ENCODE measurements at regions not wholly inside any gene's neighbourhood (a gene's known extent, or its start where the extent isn't known, plus 50 kb on each side); places are given as distances from the start of the nearest gene placed in this dataset.

- Histone ChIP-seq H3K4me1 (no peaks in the 10 kb centered on the region), H3K9me3 (no peaks in the 10 kb centered on the region), H3K36me3 (no peaks in the 10 kb centered on the region), H3K4me3 (no peak overlapping the region), H3K27ac (no peak overlapping the region), H3K27me3 (no peaks in the 10 kb centered on the region)
- DNase-seq, result no peak
- TF ChIP-seq POLR2A (IDR thresholded peaks at IDR 0.05), result no peak
- TF ChIP-seq, protein P1, sequence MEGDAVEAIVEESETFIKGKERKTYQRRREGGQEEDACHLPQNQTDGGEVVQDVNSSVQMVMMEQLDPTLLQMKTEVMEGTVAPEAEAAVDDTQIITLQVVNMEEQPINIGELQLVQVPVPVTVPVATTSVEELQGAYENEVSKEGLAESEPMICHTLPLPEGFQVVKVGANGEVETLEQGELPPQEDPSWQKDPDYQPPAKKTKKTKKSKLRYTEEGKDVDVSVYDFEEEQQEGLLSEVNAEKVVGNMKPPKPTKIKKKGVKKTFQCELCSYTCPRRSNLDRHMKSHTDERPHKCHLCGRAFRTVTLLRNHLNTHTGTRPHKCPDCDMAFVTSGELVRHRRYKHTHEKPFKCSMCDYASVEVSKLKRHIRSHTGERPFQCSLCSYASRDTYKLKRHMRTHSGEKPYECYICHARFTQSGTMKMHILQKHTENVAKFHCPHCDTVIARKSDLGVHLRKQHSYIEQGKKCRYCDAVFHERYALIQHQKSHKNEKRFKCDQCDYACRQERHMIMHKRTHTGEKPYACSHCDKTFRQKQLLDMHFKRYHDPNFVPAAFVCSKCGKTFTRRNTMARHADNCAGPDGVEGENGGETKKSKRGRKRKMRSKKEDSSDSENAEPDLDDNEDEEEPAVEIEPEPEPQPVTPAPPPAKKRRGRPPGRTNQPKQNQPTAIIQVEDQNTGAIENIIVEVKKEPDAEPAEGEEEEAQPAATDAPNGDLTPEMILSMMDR (IDR thresholded peaks at IDR 0.05), result no peak
- intact Hi-C loops (cut with DNase I; ENCODE audit: low total_unique reads), result no loop called here
These were observed 921.1 kb downstream of the SOCS6 start for GRCh38 chr18:71209944-71210343.

GRCh38 chr18:71194438-71194837 lies 905.6 kb downstream of the SOCS6 start:
- no peaks in the 10 kb centered on the region for H3K9me3 ChIP-seq
- TF ChIP-seq, protein P1 (IDR thresholded peaks at IDR 0.05), result no peak
- TF ChIP-seq POLR2A (IDR thresholded peaks at IDR 0.05), result no peak
- intact Hi-C loops (cut with DNase I; ENCODE audit: low total_unique reads), result no loop called here
- no peaks in the 10 kb centered on the region for H3K36me3 ChIP-seq
- H3K27ac ChIP-seq, result no peak overlapping the region
- H3K27me3 ChIP-seq, result no peaks in the 10 kb centered on the region
- no peaks in the 10 kb centered on the region for H3K4me1 ChIP-seq
- DNase-seq, result no peak
- no peak overlapping the region for H3K4me3 ChIP-seq

DNA sequence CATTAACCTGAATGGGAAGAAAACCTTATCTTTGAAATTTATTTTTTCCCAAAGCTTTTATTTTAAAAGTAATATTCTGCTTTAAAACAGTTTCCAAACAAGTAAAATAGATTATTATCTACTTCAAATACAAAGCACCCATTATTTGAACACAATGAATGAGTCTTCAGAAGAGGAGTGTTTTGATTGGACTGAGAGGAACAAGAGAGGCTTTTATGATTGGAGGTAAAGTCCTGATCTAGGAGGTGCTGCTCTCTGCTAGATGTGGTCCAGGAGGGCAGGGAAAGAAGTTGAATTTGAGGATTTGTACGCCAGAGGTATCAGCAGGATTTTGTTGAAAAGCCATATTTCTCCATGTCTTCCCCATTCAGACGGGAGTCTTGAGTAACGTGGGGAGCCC lies 900.7 kb downstream of the SOCS6 start:
- H3K27me3 ChIP-seq, result no peaks in the 10 kb centered on the region
- TF ChIP-seq POLR2A (IDR thresholded peaks at IDR 0.05), result no peak
- TF ChIP-seq, protein P1 (IDR thresholded peaks at IDR 0.05), result no peak

GRCh38 chr18:71168557-71169145 lies 879.8 kb downstream of the SOCS6 start:
- Histone ChIP-seq H3K36me3 (no peaks in the 10 kb centered on the region), H3K4me3 (no peak overlapping the region), H3K9me3 (no peaks in the 10 kb centered on the region), H3K27ac (no peak overlapping the region), H3K4me1 (no peaks in the 10 kb centered on the region), H3K27me3 (peaks cover 0 to 4% of the 10 kb centered on the region in 2 donors)
- intact Hi-C loops (cut with DNase I; ENCODE audit: low total_unique reads), result no loop called here
- TF ChIP-seq, protein P1 (IDR thresholded peaks at IDR 0.05), result no peak
- no peak for DNase-seq

More for the DNA sequence above, 900.7 kb downstream of the SOCS6 start:
- H3K4me3 ChIP-seq, result no peak overlapping the region
- no peaks in the 10 kb centered on the region for H3K9me3 ChIP-seq
- DNase-seq, result no peak
- no peaks in the 10 kb centered on the region for H3K36me3 ChIP-seq
- intact Hi-C loops (cut with DNase I; ENCODE audit: low total_unique reads), result no loop called here
- H3K4me1 ChIP-seq, result no peaks in the 10 kb centered on the region
- no peak overlapping the region for H3K27ac ChIP-seq

- intact Hi-C loops (cut with DNase I; ENCODE audit: low total_unique reads), result no loop called here
- Histone ChIP-seq H3K27me3 (no peaks in the 10 kb centered on the region), H3K4me3 (no peak overlapping the region), H3K27ac (no peak overlapping the region), H3K9me3 (no peaks in the 10 kb centered on the region), H3K36me3 (no peaks in the 10 kb centered on the region), H3K4me1 (no peaks in the 10 kb centered on the region)
- no peak for DNase-seq
- TF ChIP-seq, protein P1 (IDR thresholded peaks at IDR 0.05), result no peak
- TF ChIP-seq POLR2A (IDR thresholded peaks at IDR 0.05), result no peak
These were observed 847.6 kb downstream of the SOCS6 start for GRCh38 chr18:71136487-71136886.

All from uterus (tissue), 3 donors.